Vagina (tissue), 2 donors: ENCODE measurements at regions not wholly inside any gene's neighbourhood (a gene's known extent, or its start where the extent isn't known, plus 50 kb on each side); places are given as distances from the start of the nearest gene placed in this dataset.

Experiments used
- CTCF ChIP-seq, 3 experiments: fragments of 450-650 bp in 2 of 3; fragments of 200-600 bp in 1 of 3; sonication (generic) in 1 of 3; IDR thresholded peaks; one replicate each; pipeline ENCODE4 v1.5.1; 2017 to 2019; ENCODE audit warnings: antibody characterized with exemption in 3 of 3, mild to moderate bottlenecking in 2 of 3, moderate library complexity in 2 of 3
- POLR2A ChIP-seq, 2 donors: fragments of 450-650 bp; IDR thresholded peaks; one replicate each; pipeline ENCODE4 v1.6.1; 2017; ENCODE audit warnings: antibody characterized with exemption in 2 of 2, mild to moderate bottlenecking in 2 of 2, moderate library complexity in 2 of 2
- POLR2AphosphoS5 ChIP-seq, 2 donors: sonication (generic); formaldehyde crosslinking; IDR thresholded peaks; one replicate each; pipeline ENCODE4 v1.9.0; 2017; ENCODE audit warnings: antibody characterized with exemption in 2 of 2, mild to moderate bottlenecking in 2 of 2, low read depth in 1 of 2; ENCODE audit not compliant: insufficient read depth in 1 of 2

- no peak for TF ChIP-seq CTCF (IDR thresholded peaks at IDR 0.05)
- no peak for TF ChIP-seq POLR2A (IDR thresholded peaks at IDR 0.05)
- no peak for TF ChIP-seq POLR2AphosphoS5 (IDR thresholded peaks at IDR 0.05; ENCODE audit: insufficient read depth in 1 of 2, low read depth in 1 of 2)
Measured at GRCh38 chr4:59671037-59671436, 1529.1 kb upstream of the ADGRL3 start.
